Tibial nerve (tissue), 4 donors: ENCODE measurements at regions not wholly inside any gene's neighbourhood (a gene's known extent, or its start where the extent isn't known, plus 50 kb on each side); places are given as distances from the start of the nearest gene placed in this dataset.

Experiments
- EP300 ChIP-seq, 2 donors: sonication (generic); formaldehyde crosslinking; IDR thresholded peaks; one replicate each; pipeline ENCODE4 v1.6.1; 2017; ENCODE audit warnings: antibody characterized with exemption in 2 of 2, mild to moderate bottlenecking in 1 of 2
- TF ChIP-seq, protein P1 (sequence below), 5 experiments: fragments of 200-600 bp in 3 of 5; fragments of 450-650 bp in 2 of 5; sonication (generic) in 3 of 5; IDR thresholded peaks; one replicate each; pipeline ENCODE4 v1.5.1; 2016 to 2019; ENCODE audit warnings: antibody characterized with exemption in 5 of 5, mild to moderate bottlenecking in 3 of 5, moderate library complexity in 2 of 5

DNA sequence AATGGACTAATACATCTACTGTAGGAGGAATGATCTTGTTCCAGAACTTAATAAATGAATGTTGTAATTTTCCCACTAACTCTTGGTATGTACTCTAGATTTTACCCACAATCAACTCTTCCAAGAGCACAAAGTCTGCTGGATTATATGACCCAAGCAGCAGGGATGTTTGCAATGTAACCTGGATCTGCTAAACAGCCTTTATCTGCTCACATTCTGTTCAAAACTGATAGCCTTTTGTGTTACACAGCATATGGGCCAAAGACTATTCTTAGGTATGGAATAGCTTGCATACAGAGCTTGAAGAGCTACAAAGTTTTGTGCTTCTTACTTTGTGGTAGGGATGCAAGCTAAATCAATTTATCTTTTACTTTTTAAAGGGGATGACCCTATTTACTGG is 213.7 kb upstream of the DCN start:
- TF ChIP-seq, protein P1, sequence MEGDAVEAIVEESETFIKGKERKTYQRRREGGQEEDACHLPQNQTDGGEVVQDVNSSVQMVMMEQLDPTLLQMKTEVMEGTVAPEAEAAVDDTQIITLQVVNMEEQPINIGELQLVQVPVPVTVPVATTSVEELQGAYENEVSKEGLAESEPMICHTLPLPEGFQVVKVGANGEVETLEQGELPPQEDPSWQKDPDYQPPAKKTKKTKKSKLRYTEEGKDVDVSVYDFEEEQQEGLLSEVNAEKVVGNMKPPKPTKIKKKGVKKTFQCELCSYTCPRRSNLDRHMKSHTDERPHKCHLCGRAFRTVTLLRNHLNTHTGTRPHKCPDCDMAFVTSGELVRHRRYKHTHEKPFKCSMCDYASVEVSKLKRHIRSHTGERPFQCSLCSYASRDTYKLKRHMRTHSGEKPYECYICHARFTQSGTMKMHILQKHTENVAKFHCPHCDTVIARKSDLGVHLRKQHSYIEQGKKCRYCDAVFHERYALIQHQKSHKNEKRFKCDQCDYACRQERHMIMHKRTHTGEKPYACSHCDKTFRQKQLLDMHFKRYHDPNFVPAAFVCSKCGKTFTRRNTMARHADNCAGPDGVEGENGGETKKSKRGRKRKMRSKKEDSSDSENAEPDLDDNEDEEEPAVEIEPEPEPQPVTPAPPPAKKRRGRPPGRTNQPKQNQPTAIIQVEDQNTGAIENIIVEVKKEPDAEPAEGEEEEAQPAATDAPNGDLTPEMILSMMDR (IDR thresholded peaks at IDR 0.05) = no peak
- no peak for TF ChIP-seq EP300 (IDR thresholded peaks at IDR 0.05)
